Endodermal cell (in vitro differentiated cells): ENCODE measurements at regions not wholly inside any gene's neighbourhood (a gene's known extent, or its start where the extent isn't known, plus 50 kb on each side); places are given as distances from the start of the nearest gene placed in this dataset.
A peak's percentile ranks its signal among the peaks of the same experiment; 100 is the strongest.

Source experiments
- DNase-seq: peaks from one replicate; pipeline ENCODE4 v3.0.0-alpha.2; 2017
- H3K27ac ChIP-seq: 2 replicates; pipeline ENCODE4 v1.5.1; 2013; ENCODE audit warnings: mild to moderate bottlenecking, low read depth, low read length, moderate library complexity
- H3K27me3 ChIP-seq: 2 replicates; pipeline ENCODE4 v1.6.1; 2013; ENCODE audit warnings: mild to moderate bottlenecking, low read length, moderate library complexity; ENCODE audit not compliant: insufficient read depth, control insufficient read depth, poor library complexity, severe bottlenecking
- H3K36me3 ChIP-seq: 2 replicates; pipeline ENCODE4 v1.7.0; 2013; ENCODE audit warnings: mild to moderate bottlenecking, low read length, moderate library complexity; ENCODE audit not compliant: control insufficient read depth, insufficient read depth
- H3K4me1 ChIP-seq: one replicate; pipeline ENCODE4 v1.7.0; 2013; ENCODE audit warnings: low read length; ENCODE audit not compliant: control insufficient read depth, insufficient read depth
- H3K4me3 ChIP-seq: 2 replicates; pipeline ENCODE4 v1.5.1; 2013; ENCODE audit warnings: mild to moderate bottlenecking, low read length, moderate library complexity
- H3K9ac ChIP-seq: 2 replicates; pipeline ENCODE4 v1.6.1; 2013; ENCODE audit warnings: mild to moderate bottlenecking, low read length, moderate library complexity; ENCODE audit not compliant: poor library complexity, severe bottlenecking; ENCODE audit errors: extremely low read depth
- H3K9me3 ChIP-seq: 2 replicates; pipeline ENCODE4 v1.6.1; 2013; ENCODE audit warnings: mild to moderate bottlenecking, low read length, moderate library complexity; ENCODE audit not compliant: control insufficient read depth
- H3K27ac Mint-ChIP-seq: 2 replicates; pipeline ENCODE4 v1.8.0; 2020; ENCODE audit warnings: mixed read lengths
- H3K27me3 Mint-ChIP-seq: 2 replicates; pipeline ENCODE4 v1.8.0; 2021; ENCODE audit warnings: mild to moderate bottlenecking, mixed read lengths; ENCODE audit not compliant: insufficient read depth
- H3K36me3 Mint-ChIP-seq: 2 replicates; pipeline ENCODE4 v1.8.0; 2020; ENCODE audit warnings: low read depth, mixed read lengths
- H3K4me1 Mint-ChIP-seq: 2 replicates; pipeline ENCODE4 v1.8.0; 2020; ENCODE audit warnings: mixed read lengths
- H3K4me3 Mint-ChIP-seq: 2 replicates; pipeline ENCODE4 v1.8.0; 2020; ENCODE audit warnings: mild to moderate bottlenecking, moderate library complexity, mixed read lengths
- H3K9me3 Mint-ChIP-seq: 2 replicates; pipeline ENCODE4 v1.8.0; 2020; ENCODE audit warnings: mild to moderate bottlenecking, mixed read lengths
- CTCF ChIP-seq: fragments of 200-600 bp; sonication (generic); conservative IDR thresholded peaks from 2 replicates; pipeline ENCODE4 v1.5.0; 2021; ENCODE audit warnings: antibody characterized with exemption, mild to moderate bottlenecking
- WGBS, 2 experiments: methylation state at CpG; one replicate each; pipeline versions ENCODE4 v1.1.5 to v1.1.7; 2013; ENCODE audit warnings: missing lambda C conversion rate in 2 of 2, mixed read lengths in 1 of 2; ENCODE audit not compliant: insufficient coverage in 1 of 2, insufficient read length in 1 of 2; 5-methylcytosine and 5-hydroxymethylcytosine counted together

- TF ChIP-seq CTCF: no peak
- 93 to 96% methylated on average over 14 to 19 of the region's 19 CpGs for WGBS, 2 experiments
- Mint-ChIP-seq H3K36me3 (no peaks in the 10 kb centered on the region), H3K4me1 (peaks cover 8% of the 10 kb centered on the region), H3K27me3 (no peaks in the 10 kb centered on the region), H3K4me3 (no peak overlapping the region), H3K9me3 (no peaks in the 10 kb centered on the region), H3K27ac (peak overlapping the region; percentile 11)
- Histone ChIP-seq H3K4me3 (no peak overlapping the region), H3K27ac (no peak overlapping the region), H3K4me1 (no peaks in the 10 kb centered on the region), H3K27me3 (no peaks in the 10 kb centered on the region), H3K9ac (no peak overlapping the region), H3K9me3 (no peaks in the 10 kb centered on the region), H3K36me3 (no peaks in the 10 kb centered on the region)
- DNase-seq: no peak
These were observed 106.1 kb downstream of the CTTN start for GRCh38 chr11:70504246-70505020.

- no peaks in the 10 kb centered on the region for H3K9me3 ChIP-seq
- H3K27ac ChIP-seq: no peak overlapping the region
- H3K9me3 Mint-ChIP-seq: no peaks in the 10 kb centered on the region
- no peaks in the 10 kb centered on the region for H3K27me3 ChIP-seq
- peaks cover 8% of the 10 kb centered on the region for H3K4me1 Mint-ChIP-seq
- H3K36me3 Mint-ChIP-seq: no peaks in the 10 kb centered on the region
- H3K36me3 ChIP-seq: no peaks in the 10 kb centered on the region
- DNase-seq: no peak
- no peaks in the 10 kb centered on the region for H3K27me3 Mint-ChIP-seq
- H3K4me3 Mint-ChIP-seq: no peak overlapping the region
- H3K27ac Mint-ChIP-seq: no peak overlapping the region
- WGBS, 2 experiments: 86 to 89% methylated on average over 10 to 11 of the region's 11 CpGs
- TF ChIP-seq CTCF: no peak
- no peak overlapping the region for H3K9ac ChIP-seq
- no peak overlapping the region for H3K4me3 ChIP-seq
- no peaks in the 10 kb centered on the region for H3K4me1 ChIP-seq
These were observed 107.0 kb downstream of the CTTN start for GRCh38 chr11:70505331-70505731.

GRCh38 chr11:70505761-70506657 is 107.7 kb downstream of the CTTN start:
- DNase-seq: no peak
- no peaks in the 10 kb centered on the region for H3K4me1 ChIP-seq
- H3K27me3 ChIP-seq: no peaks in the 10 kb centered on the region
- TF ChIP-seq CTCF: no peak
- Mint-ChIP-seq H3K9me3 (no peaks in the 10 kb centered on the region), H3K4me3 (no peak overlapping the region), H3K36me3 (no peaks in the 10 kb centered on the region), H3K4me1 (peaks cover 8% of the 10 kb centered on the region), H3K27ac (no peak overlapping the region), H3K27me3 (no peaks in the 10 kb centered on the region)
- H3K36me3 ChIP-seq: no peaks in the 10 kb centered on the region
- no peaks in the 10 kb centered on the region for H3K9me3 ChIP-seq
- no peak overlapping the region for H3K9ac ChIP-seq
- H3K27ac ChIP-seq: no peak overlapping the region
- H3K4me3 ChIP-seq: no peak overlapping the region
- 91 to 93% methylated on average over 8 to 15 of the region's 15 CpGs for WGBS, 2 experiments
